ENCODE measurements at regions not wholly inside any gene's neighbourhood (a gene's known extent, or its start where the extent isn't known, plus 50 kb on each side); places are given as distances from the start of the nearest gene placed in this dataset.

DNA sequence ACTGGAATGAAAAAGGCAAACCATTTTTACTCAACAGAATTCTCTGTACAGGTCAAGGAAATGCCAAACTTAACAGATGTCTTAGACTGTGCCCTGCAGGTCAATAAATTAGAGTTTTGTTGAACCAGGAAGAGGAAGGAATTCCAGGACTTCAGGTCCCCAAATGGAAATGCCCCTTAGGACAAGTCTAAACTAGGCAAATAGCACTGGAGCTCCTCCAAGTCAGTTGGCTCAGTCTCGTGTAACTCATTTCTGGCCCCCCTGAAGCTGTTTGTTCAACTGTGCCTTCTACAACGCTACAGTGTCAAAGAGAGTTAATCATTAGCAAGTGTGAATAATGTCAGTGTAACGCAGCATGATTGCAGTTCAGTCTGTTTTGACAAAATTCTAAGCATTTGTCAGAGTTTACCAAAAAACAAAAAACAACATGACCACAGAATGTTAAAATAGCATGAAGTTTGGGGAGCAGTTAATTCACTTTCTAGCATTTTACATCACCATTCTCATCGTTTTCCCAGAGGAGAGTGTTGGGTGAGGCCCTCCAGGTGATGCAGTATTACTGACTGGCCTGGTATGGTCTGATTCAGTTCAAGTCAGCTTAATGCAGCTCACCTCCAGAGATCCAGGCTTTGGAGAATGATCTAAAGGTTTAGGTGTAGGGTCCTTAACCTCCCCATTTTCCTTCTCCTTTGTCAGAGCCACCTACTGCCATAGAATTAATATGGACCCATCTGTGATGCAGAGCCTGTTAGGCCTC is 108.1 kb downstream of the AQP4 start:
- Histone ChIP-seq H4K20me1 (ENCODE audit: control insufficient read depth, insufficient read depth, low read depth, low read length) (no peaks in the 10 kb centered on the region), H3K36me3 (ENCODE audit: control insufficient read depth, low read length) (no peaks in the 10 kb centered on the region), H3K4me2 (ENCODE audit: low read length) (no peak overlapping the region), H3K27ac (ENCODE audit: low read depth, low read length) (no peak overlapping the region), H3F3A (ENCODE audit: control insufficient read depth, insufficient read depth) (no peaks in the 10 kb centered on the region), H3K9me3 (ENCODE audit: control insufficient read depth, insufficient read depth, low read length) (no peaks in the 10 kb centered on the region), H3K4me3 (ENCODE audit: low read length) (no peak overlapping the region), H3K4me1 (ENCODE audit: control insufficient read depth, low read length) (no peaks in the 10 kb centered on the region), H3K9me2 (replicated peaks; ENCODE audit: control insufficient read depth, low read length) (no peaks in the 10 kb centered on the region), H3K79me2 (ENCODE audit: control insufficient read depth, low read length) (no peaks in the 10 kb centered on the region), H3K27me3 (ENCODE audit: control insufficient read depth, low read length) (no peaks in the 10 kb centered on the region)
- TF ChIP-seq EZH2phosphoT487 (IDR thresholded peaks at IDR 0.05; ENCODE audit: borderline replicate concordance, low read length): no peak
- TF ChIP-seq, protein P1, sequence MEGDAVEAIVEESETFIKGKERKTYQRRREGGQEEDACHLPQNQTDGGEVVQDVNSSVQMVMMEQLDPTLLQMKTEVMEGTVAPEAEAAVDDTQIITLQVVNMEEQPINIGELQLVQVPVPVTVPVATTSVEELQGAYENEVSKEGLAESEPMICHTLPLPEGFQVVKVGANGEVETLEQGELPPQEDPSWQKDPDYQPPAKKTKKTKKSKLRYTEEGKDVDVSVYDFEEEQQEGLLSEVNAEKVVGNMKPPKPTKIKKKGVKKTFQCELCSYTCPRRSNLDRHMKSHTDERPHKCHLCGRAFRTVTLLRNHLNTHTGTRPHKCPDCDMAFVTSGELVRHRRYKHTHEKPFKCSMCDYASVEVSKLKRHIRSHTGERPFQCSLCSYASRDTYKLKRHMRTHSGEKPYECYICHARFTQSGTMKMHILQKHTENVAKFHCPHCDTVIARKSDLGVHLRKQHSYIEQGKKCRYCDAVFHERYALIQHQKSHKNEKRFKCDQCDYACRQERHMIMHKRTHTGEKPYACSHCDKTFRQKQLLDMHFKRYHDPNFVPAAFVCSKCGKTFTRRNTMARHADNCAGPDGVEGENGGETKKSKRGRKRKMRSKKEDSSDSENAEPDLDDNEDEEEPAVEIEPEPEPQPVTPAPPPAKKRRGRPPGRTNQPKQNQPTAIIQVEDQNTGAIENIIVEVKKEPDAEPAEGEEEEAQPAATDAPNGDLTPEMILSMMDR (IDR thresholded peaks at IDR 0.05; ENCODE audit: low read depth, low read length, poor library complexity, severe bottlenecking): no peak

DNA sequence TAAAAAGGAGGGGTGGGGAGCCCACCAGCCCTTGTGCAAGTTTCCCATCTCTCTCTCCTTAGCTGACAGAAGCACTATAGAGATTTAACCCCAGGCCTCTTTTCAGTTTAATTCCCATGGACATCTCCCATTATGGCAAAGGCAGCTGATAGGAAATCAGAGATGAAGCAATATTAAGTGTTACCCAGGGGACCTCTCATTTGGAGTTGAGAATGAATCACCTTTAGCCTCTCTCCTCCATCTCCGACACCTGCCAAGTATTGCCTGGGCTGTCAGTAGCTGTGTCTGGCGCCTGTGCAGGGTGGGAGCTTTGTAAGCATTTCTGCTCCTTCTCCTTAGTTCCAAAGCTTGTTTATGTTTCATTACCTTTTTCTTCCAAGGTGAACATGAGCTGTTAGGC is 109.0 kb downstream of the AQP4 start:
- no peaks in the 10 kb centered on the region for H3F3A ChIP-seq (ENCODE audit: control insufficient read depth, insufficient read depth)
- H4K20me1 ChIP-seq (ENCODE audit: control insufficient read depth, insufficient read depth, low read depth, low read length): no peaks in the 10 kb centered on the region
- H3K4me2 ChIP-seq (ENCODE audit: low read length): no peak overlapping the region
- no peaks in the 10 kb centered on the region for H3K27me3 ChIP-seq (ENCODE audit: control insufficient read depth, low read length)
- H3K9me2 ChIP-seq (replicated peaks; ENCODE audit: control insufficient read depth, low read length): no peaks in the 10 kb centered on the region
- H3K36me3 ChIP-seq (ENCODE audit: control insufficient read depth, low read length): no peaks in the 10 kb centered on the region
- no peak for TF ChIP-seq EZH2phosphoT487 (IDR thresholded peaks at IDR 0.05; ENCODE audit: borderline replicate concordance, low read length)
- no peaks in the 10 kb centered on the region for H3K4me1 ChIP-seq (ENCODE audit: control insufficient read depth, low read length)
- no peaks in the 10 kb centered on the region for H3K9me3 ChIP-seq (ENCODE audit: control insufficient read depth, insufficient read depth, low read length)
- no peak overlapping the region for H3K4me3 ChIP-seq (ENCODE audit: low read length)
- H3K79me2 ChIP-seq (ENCODE audit: control insufficient read depth, low read length): no peaks in the 10 kb centered on the region
- no peak overlapping the region for H3K27ac ChIP-seq (ENCODE audit: low read depth, low read length)

DNA sequence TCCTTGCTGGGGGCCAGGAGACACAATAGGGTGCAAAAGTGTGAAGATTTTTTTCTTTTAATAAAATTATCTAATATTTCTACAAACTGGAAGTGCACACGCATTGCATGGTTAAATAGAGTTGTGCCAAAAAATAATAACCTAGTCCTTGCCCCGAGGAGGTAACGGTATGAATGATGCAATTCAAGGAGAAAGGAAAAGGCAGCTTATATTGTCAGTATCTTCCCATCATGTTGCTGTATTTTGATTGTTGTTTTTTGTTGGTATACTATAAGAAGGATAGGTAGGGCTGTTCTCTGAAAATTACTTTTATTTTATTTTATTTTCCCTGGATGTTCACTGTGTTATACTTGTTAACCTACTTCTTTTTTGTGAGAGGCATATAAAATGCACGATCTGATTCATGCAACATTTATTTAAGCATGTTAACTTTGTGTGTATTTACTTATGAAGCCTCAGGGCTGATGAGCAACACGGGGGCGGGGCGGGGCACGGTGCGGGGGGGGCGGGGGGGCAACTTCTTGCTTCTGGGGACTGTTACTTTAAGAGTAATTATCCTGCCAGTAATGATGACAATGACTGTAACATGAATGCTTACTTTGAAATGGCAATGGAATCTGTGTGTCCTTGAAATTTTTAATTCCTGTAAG is 118.6 kb downstream of the AQP4 start:
- H3K27me3 ChIP-seq (ENCODE audit: control insufficient read depth, low read length): no peaks in the 10 kb centered on the region
- H3K27ac ChIP-seq (ENCODE audit: low read depth, low read length): no peak overlapping the region
- H3K4me2 ChIP-seq (ENCODE audit: low read length): no peak overlapping the region

More for the DNA sequence above, 118.6 kb downstream of the AQP4 start:
- TF ChIP-seq, protein P1 (IDR thresholded peaks at IDR 0.05; ENCODE audit: low read depth, low read length, poor library complexity, severe bottlenecking): no peak
- no peak for TF ChIP-seq EZH2phosphoT487 (IDR thresholded peaks at IDR 0.05; ENCODE audit: borderline replicate concordance, low read length)
- H3F3A ChIP-seq (ENCODE audit: control insufficient read depth, insufficient read depth): no peaks in the 10 kb centered on the region
- no peaks in the 10 kb centered on the region for H3K79me2 ChIP-seq (ENCODE audit: control insufficient read depth, low read length)
- no peaks in the 10 kb centered on the region for H3K4me1 ChIP-seq (ENCODE audit: control insufficient read depth, low read length)
- H4K20me1 ChIP-seq (ENCODE audit: control insufficient read depth, insufficient read depth, low read depth, low read length): no peaks in the 10 kb centered on the region
- no peak overlapping the region for H3K4me3 ChIP-seq (ENCODE audit: low read length)
- H3K36me3 ChIP-seq (ENCODE audit: control insufficient read depth, low read length): no peaks in the 10 kb centered on the region
- H3K9me3 ChIP-seq (ENCODE audit: control insufficient read depth, insufficient read depth, low read length): no peaks in the 10 kb centered on the region
- H3K9me2 ChIP-seq (replicated peaks; ENCODE audit: control insufficient read depth, low read length): no peaks in the 10 kb centered on the region
